ENCODE measurements at regions not wholly inside any gene's neighbourhood (a gene's known extent, or its start where the extent isn't known, plus 50 kb on each side); places are given as distances from the start of the nearest gene placed in this dataset.

DNA sequence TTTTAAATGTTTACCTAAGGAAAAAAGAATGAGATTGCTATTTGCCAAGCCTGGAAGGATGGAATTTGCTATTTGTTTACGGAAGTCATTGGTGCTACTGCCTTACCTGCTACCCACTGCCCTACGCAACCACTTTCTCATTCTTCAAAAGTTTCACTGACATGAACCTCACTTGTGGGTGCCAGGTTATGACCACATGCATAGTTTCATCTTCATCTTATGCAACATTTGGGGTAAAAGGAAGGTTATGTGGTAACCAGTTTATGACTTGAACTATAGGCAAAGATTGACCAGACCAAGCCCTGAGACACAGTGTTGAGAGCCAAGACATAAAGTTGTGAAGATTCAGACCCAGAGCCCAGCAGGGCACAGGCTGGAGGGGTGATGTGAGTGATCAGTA lies 142.5 kb downstream of the LACC1 start:
- no peak for DNase-seq (ENCODE audit: low read depth in 2 of 2)

DNA sequence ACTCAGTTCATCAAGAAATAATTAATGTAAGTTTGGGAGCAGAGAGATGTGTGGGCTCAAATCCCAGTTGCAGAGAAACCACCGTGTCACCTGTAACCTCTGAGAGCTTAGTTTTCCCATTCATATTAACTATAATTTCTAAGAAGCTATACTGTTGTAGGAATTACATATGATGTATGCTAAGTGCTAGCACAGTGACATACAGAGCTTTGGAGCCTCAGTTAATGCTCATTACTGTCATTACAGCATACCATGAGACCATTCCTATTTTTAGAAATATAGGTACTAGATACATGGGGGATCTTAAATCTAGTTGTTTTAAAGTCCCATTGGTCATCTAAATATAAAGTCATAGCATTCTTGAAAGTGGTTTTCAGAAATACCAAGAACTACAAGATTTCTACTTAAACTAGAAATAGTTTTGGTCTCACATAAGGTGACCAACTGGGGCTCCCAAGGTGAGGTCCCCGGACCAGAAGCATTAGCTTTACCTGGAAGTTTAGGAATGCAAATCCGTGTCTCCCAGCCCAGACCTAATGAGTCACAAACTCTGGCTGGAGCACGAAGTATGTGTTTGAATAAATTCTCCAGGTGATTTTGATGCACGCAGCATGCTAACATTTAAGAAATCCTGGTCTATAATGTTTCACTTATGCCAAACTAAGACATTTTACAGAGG lies 144.6 kb downstream of the LACC1 start:
- no peak for DNase-seq (ENCODE audit: low read depth in 2 of 2)

DNA sequence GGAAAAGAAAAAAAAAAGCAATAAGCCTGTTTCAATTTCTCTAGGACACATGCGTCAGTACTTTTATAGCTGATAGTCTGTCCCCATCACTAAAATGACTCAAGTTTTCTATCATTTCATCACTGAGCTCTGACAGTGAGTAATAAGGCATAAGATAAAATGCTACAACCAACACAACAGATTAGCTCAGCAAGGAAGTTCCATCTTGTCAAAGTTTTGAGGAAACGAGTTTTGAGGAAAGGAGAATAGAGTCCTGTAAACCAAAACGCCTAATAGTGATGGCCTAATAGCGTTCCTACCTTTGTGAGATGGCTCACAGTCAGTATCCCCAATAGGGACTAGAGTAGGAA lies 145.1 kb downstream of the LACC1 start:
- DNase-seq (ENCODE audit: low read depth in 2 of 2) = no peak

DNA sequence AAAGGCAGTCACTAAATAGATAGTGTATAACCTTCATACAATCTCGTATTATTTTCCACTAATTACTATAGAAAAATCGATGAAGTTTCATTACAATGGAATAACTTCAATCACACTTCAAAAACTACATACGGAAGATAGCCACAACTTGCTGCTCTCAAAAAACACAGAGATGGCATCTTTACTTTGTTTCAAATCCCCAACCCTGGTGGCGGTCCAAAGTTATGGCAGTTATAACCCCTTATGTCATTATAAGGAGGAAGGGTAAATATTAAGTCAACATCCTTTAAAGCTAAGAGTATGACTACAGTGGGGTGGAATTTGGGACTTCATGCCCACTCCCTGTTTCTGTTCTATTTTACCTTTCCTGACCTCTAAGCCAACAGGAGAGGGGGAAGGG lies 146.5 kb downstream of the LACC1 start:
- DNase-seq (ENCODE audit: low read depth in 2 of 2) = no peak

DNA sequence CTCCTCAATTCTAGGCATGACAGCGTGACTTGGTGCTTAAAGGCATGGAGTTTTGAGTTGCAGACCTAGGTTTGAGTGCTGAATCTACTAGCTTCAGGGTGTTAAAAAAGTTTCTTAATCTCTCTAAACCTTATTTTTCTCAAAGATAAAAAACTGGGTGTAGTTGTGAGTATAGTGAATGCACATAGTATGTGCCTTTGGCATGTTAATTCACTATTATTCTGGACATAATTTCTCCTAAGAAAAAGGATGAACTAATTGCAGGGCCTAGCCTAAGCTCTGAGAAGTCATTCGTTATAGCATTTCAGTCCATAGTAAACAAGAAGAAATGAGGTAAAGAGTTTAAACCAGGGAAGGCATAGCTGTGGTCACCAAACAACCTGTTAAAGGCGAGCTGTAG lies 149.0 kb downstream of the LACC1 start:
- no peak for DNase-seq (ENCODE audit: low read depth in 2 of 2)

DNA sequence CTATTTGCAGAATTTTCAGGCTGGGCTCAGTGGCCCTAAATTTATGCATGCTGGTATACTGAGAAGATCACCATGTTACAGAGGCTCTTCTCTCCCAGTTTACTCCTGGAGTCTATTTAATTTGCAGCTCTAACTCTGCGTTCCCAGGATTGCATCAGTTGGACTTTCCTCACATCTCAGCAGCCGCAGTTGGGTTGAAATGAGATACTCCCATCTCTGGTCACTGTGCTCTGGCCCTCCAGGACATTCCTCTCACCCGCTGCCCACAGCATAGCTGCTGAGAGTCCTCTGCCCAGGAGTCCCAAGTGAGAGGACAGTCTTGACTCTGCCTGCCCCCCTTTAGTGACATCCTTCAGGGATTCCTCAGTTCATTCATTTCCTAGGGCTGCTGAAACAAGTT lies 150.9 kb downstream of the LACC1 start:
- DNase-seq (ENCODE audit: low read depth in 2 of 2) = no peak

DNA sequence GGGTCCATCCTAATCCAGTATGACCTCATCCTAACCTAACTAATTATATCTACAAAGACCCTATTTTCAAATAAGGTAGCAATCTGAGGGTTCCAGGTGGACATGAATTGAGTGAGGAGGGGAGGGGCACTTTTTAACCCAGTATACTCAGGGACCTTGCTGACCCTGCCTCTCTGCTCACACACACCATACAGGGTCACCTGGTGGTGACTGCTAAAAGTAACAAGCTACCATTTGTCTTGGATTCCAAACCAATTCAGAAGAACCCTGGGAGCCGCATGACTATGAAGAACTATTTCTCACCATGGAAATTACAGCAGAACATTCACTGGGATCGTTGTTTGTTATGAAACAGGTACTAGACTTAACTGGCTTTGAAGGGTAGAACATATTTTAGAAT lies 151.9 kb downstream of the LACC1 start:
- no peak for DNase-seq (ENCODE audit: low read depth in 2 of 2)

DNA sequence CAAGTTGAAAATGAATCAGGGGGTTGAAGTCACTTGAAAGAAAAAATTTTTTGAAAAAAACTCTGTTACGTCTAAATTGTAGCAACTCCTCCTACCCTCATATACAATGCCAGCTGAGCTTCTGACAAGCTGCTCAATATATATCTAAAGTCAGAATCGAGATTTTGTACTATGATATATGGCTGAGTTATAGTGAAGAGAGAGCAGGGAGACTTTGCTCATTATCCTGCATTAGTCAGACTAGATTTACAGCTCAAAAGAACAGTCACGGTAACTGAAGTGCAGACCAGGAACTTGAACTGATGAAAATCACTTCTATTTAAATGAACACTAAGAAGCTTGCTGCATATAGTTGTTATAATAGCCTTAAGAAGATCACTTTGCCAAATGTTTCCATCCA lies 153.1 kb downstream of the LACC1 start:
- DNase-seq (ENCODE audit: low read depth in 2 of 2) = no peak

DNA sequence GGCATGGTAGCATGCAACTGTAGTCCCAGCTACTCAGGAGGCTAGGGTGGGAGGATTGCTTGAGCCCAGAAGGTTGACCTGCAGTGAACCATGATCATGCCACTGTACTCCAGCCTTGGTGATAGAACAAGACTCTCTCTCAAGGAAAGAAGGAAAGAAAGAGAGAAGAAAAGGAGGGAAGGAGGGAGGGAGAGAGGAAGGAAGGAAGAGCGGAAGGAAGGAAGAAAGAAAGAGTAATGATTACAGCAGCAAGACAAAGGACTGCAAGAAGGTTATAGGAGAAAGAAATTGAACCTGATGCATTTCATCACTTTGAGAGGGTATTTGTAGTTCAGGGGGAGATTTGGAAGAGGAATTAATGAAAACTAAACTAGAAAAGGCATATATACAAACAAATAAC lies 155.7 kb downstream of the LACC1 start:
- no peak for DNase-seq (ENCODE audit: low read depth in 2 of 2)

DNA sequence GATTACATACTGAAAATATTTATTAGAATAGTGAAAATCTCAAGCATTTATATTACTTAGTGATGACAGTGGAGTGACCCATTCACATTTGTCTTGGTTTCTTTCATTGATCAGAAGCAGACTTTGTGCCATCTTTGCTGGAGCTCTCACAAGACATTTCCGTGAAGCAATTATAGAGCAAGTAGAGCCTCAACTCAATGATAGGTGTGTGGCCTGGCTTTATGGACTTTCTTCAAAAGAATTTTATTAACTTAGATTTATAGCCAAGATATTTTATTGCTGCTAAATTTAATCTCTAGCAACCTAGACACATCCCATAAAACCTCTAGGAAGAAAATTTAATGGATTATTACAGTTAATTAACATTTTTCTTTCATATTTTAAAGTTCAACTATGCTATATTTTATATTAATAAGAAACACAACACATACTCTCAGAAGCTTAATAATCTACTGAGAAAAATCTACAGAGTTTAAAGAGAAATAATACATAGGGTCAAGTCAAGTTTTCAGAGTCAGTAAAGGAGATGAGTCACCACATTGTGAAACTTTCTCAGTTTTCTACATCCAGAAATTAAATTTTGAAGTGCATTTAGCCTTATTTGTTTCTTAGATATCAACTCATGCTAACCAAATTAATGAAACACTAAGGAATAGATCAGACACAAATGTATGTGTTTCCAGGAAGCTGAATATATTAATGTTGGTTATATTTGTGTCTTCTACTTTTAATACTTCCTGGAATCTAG lies 160.5 kb downstream of the LACC1 start:
- DNase-seq (ENCODE audit: low read depth in 2 of 2) = no peak

DNA sequence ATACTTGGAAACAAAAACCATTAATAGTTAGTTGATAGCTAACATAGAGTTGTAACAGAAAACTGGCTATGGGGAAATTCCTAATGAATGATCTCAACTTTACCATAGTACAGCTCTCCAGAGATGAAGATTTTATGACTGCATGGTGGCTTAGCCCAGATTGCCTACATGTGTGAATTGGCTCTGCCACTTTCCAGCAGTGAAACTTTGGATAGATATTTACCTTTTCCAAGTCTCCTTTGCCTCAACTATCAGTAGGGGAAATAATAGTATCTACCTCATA lies 161.1 kb downstream of the LACC1 start:
- DNase-seq (ENCODE audit: low read depth in 2 of 2) = no peak

DNA sequence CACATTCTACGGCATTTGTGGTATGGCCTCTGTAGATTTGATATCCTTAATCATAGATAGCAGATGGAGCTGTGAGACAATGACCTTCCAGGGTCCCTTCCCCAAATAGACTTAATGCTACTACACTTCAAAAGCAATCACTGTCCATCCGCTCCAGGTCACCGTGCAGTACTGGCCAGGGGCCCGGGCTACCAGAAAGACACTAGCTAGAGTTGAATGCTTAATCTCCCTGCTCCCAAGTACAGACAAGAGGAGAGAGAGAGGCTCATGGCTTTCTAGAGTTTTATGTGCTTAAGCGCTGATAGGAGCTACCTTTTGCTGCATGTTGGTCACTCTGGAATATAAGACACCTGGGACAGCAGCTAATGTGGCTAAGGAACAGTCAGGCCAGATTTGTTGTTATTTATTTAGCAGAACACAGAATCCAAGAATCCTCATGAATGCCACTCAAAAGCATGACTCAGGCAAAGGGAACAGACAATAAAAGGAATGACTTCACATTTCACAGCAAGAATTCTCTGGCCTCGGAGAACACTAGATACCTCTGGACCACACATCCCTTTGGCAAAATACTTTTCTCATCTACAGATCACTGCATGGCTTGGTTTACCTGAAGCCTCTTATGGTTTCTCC lies 165.0 kb downstream of the LACC1 start:
- DNase-seq (ENCODE audit: low read depth in 2 of 2) = no peak

DNA sequence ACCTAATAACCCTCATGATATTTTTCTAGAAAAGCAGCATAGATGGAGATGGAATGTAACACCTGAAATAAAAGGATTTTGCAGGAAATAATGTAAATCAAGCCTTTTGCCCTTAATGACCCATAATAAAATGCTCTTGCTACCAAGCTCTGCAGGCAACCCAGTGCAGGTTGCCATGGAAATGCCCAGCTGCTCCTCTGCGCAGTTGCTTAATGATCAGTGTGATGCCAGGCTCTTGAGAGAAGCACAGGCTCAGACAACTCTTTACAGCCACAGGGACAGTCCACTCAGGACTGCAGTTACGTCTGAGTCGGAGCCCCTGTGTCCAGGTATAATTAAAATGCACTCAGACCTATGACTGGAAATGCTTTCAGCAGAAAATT lies 165.5 kb downstream of the LACC1 start:
- no peak for DNase-seq (ENCODE audit: low read depth in 2 of 2)

DNA sequence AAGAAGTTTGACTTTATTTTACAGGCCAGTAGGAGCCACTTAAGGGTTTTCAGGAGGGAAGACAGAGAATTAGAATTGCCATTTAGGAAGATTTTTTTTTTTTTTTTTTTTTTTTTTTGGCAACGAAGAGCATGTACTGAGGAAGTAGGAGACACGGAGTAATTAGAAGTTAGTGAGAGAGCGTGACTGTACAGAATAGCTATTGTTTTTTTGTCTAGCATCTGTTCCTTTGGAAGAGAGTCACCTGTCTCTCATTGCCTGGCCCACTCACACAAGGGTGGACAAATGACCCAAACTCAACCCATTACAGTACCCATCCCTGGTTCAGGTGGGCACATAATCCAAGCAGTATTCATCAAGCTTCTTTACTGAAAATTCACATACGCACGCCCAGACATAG lies 166.7 kb downstream of the LACC1 start:
- no peak for DNase-seq (ENCODE audit: low read depth in 2 of 2)

DNA sequence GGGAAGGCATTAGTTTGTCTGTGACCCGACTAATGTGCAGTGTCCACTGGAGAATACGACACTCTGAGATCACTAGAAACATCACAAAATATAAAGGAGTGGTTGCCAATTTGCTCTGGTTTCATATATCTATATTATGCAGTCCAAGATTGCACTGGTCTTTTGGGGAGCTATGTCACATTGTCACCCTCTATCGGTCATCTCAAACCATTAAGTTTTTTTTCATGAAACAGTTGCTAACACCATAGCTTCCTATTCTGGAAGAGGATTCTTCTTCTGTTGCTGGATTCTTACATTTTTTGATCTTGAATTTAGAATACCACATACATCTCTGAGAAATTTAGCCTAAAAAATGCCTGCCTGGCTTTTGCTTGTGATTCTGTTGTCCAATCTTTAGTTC lies 168.6 kb downstream of the LACC1 start:
- no peak for DNase-seq (ENCODE audit: low read depth in 2 of 2)

DNA sequence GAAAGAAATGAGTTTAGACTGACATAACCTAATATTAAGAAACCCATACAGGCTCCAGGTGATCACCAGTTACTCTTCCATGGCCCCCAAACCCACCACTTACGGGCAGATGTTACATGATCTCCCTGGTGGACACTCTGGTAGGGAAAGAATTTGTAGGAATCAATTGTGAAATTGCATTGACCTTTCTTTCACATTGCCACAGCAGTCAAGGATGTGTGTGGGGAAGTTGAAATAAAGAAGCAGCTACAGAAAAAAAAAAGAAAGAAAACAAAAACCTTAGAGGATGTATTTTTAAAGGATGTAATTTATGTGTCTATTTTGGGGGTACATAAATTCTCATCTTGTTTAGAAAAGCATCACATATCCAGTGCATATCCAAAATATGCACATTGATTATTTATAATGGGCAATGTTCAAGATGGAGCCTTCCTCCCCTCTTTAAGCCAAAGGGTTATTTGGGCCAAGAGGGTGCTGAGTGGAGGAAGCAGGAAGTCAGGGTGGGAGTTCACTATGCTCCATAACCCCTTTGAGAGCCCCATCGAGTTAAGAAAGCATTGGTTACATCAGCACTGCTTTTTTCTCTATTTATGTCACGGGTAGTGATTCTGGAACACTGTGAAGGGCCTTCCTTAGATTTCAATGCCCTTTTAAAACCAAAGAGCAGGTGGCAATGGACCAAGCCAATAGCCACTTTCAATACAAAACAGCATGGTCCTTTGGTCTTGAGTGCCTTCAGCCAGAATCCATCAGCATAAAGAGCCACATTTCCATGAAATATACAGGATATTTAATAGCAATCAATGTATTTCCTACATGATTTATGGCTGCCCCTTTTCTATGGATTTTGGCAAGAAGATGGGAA lies 169.6 kb downstream of the LACC1 start:
- DNase-seq (ENCODE audit: low read depth in 2 of 2) = no peak

DNA sequence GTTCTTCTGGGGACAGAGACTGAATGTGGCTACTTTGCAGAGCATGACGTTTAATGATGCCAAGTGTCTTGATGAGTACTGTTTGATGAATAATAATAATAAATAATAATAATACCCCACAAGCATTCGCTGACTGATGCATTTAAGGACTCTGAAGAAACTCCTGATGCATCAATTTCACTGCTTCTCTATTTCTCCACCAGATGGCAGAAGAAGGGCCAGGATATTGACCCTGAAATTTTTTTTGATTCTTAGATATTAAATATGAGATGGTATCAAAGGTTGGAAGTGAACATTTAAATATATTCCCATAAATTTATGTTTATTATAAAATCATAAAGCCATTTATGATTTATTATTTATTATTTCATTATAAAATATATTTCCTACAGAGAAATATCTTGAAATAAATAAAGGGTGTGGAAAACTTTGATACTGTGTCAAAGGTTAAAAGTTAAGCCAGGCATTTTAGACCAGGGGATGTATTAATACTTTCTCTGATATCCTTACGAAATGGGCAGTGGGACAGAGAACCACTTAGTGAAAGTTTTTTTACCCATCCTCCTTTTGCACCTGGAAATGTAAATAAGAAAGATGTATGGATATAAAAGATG lies 170.9 kb downstream of the LACC1 start:
- no peak for DNase-seq (ENCODE audit: low read depth in 2 of 2)

DNA sequence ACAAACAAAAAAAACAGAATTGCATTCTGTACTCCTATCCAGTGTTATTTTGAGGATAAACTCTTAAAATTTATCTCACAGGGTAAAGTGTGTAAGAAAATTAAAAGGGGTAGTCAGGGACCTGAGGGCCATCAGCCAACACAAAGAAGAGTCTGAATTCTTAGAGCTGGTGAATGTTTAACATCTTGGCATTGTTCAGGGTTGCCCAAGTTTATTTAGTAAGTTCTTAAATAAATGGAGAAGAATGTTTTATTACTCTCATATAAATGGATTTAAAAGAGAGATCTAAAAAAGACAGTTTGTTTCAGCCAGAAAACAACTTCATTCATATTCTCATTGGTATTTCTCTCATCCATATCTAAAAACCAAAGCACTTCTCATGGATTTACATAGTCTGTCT lies 171.7 kb downstream of the LACC1 start:
- no peak for DNase-seq (ENCODE audit: low read depth in 2 of 2)

DNA sequence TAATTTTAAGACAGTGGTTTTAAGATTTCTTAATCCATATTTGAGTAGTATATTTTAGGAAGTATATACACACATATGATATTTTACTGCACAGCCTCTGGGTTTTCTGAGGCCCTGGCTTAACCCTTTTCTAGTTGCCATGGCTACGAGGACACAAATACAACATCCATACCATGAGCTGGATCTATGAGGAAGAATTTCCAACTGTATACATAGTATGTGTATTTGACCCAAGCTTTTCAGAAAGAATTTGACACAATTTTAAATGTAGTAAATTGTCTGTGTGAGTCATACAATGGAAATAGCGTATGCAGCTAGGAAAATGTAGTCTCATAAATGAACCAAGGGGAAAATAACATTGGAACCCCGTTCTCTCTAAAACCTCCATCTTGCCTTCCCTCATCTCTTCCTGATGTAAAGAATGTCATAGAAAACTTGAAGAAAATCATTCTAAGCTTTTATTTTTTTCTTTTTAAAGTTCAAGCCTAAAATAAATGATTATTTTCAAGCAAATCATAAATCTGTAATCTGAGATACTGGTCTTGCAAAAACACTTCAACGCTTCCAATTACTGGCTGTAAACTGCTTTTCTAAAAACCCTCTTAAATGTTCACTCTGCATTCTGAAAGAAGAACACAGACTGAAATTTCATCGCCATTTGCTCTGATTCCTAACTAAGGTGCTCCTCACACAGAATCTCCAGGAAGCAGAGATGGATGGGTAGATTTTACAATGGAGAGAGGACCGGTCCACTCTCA lies 172.4 kb downstream of the LACC1 start:
- DNase-seq (ENCODE audit: low read depth in 2 of 2) = no peak

DNA sequence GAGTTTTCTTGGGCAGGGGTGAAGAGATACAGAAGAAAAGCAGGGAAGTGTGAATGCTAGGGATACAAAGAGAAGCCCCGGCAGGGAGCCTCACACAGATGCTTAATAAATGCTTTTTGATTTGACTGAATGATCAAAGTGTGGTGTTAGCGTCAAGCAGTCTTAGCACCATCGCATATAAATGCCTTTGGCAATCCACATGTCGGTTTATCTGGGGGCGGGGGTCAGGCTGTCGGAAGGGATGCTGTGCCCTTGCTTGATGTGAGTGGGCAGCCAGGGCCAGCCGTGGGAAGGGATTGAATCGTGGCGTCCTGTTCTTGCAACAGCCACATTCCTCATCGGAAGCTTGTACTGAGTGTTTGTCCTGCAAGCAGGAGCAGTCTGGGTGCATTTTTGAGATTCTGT lies 173.1 kb downstream of the LACC1 start:
- no peak for DNase-seq (ENCODE audit: low read depth in 2 of 2)

DNA sequence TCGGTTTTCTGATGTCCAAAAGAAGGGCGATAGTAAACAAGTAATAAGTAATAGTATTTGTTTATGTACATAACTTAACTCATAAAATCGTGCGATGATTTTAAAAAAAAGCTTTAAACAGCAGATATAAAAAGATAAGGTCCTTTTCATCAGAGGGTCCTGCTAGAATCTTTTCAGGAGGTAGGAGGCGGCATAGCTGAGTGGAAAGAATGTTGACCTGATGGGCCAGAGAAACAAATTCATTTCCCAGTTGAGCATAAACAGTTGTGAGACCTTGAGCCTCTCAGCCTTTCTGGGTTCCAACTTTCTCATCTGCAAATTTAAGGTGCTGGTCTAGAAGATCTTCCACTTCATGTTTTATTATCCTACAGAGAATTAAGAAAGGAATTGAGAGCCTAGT lies 173.5 kb downstream of the LACC1 start:
- DNase-seq (ENCODE audit: low read depth in 2 of 2) = no peak

DNA sequence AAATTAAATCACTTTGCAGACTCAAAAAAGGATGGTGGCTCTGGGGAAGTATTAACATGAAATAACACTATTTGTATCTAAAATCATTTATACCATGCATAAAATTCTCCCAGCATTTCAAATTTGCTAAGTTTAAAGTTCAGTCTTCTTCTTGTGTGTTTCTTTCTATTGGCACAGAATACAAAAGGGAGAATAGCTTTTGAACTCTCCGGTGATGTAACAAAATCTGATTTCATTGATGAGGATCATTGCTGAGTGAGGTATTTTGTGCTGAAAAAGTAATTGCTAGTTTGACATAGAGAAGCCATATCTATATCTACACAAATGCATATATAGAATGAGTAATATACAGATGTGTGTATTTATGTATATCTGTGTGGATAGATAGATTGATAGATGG lies 174.8 kb downstream of the LACC1 start:
- DNase-seq (ENCODE audit: low read depth in 2 of 2) = no peak
